ENCODE measurements at regions not wholly inside any gene's neighbourhood (a gene's known extent, or its start where the extent isn't known, plus 50 kb on each side); places are given as distances from the start of the nearest gene placed in this dataset.

GRCh38 chr1:13878021-13878420 is 178.0 kb downstream of the PRDM2 start:
- no peak overlapping the region for H2AFZ ChIP-seq (ENCODE audit: low read length)
- DNase-seq (ENCODE audit: low spot score) (no peak), FAIRE-seq (no peak), ATAC-seq (no peak)
- H3K27me3 ChIP-seq (ENCODE audit: control insufficient read depth in 1 of 2, insufficient read depth in 2 of 2, low read length in 2 of 2) = peaks cover 0 to 10% of the 10 kb centered on the region in 2 experiments; a peak in 1 of 5 replicates
- H4K20me1 ChIP-seq (ENCODE audit: insufficient read depth, low read length) = no peaks in the 10 kb centered on the region
- TF ChIP-seq CREB1 (IDR thresholded peaks at IDR 0.05) (peak; percentile 83), CREB1 (CRISPR knock-in tag; IDR thresholded peaks at IDR 0.05) (no peak), SKIL (CRISPR knock-in tag; IDR thresholded peaks at IDR 0.05; ENCODE audit: borderline replicate concordance) (no peak)
- no peaks in the 10 kb centered on the region for H3K79me2 ChIP-seq (ENCODE audit: insufficient read depth, low read length)
- in situ Hi-C loops (cut with HindIII; ENCODE audit: extremely low pct_ligation_motif_present, low pct_unique_long_range_greater_than_20kb) = no loop called here
- ChIA-PET CTCF (ENCODE audit: low intra/inter-chr PET ratio, low total read pairs) (no interaction called here), POLR2A (no interaction called here)
- H3K4me1 ChIP-seq (ENCODE audit: insufficient read depth, low read length) = no peaks in the 10 kb centered on the region
- H3K4me2 ChIP-seq (ENCODE audit: low read depth, low read length) = no peak overlapping the region
- no peaks in the 10 kb centered on the region for H3K36me3 ChIP-seq (replicated peaks in 1 of 2; ENCODE audit: control insufficient read depth in 1 of 2, insufficient read depth in 2 of 2, low read length in 2 of 2)
- intact Hi-C loops (cut with micrococcal nuclease; ENCODE audit: unreplicated experiment) = no loop called here
- H3K4me3 ChIP-seq (replicated peaks in 1 of 3; ENCODE audit: insufficient read depth in 1 of 3, low read depth in 2 of 3, low read length in 3 of 3) = no peak overlapping the region
- no peak overlapping the region for H3K27ac ChIP-seq (ENCODE audit: extremely low read length, insufficient read depth, low read length)
- BruUV-seq (replicated peaks) = no TSS peak
- 4% methylated on average over 7 of the region's 7 CpGs for WGBS (ENCODE audit: low lambda C conversion rate)
- H3K9me3 ChIP-seq (ENCODE audit: low read length) = no peaks in the 10 kb centered on the region
- H3K9ac ChIP-seq (ENCODE audit: insufficient read depth, low read depth, low read length) = no peak overlapping the region

GRCh38 chr1:13878451-13878850 is 178.5 kb downstream of the PRDM2 start:
- H3K79me2 ChIP-seq (ENCODE audit: insufficient read depth, low read length) = no peaks in the 10 kb centered on the region
- no peak overlapping the region for H3K27ac ChIP-seq (ENCODE audit: extremely low read length, insufficient read depth, low read length)
- peaks cover 0 to 10% of the 10 kb centered on the region in 2 experiments; a peak in 1 of 5 replicates for H3K27me3 ChIP-seq (ENCODE audit: control insufficient read depth in 1 of 2, insufficient read depth in 2 of 2, low read length in 2 of 2)
- no peak for ATAC-seq
- H3K4me2 ChIP-seq (ENCODE audit: low read depth, low read length) = no peak overlapping the region
- H2AFZ ChIP-seq (ENCODE audit: low read length) = no peak overlapping the region
- ChIA-PET POLR2A (no interaction called here), CTCF (ENCODE audit: low intra/inter-chr PET ratio, low total read pairs) (no interaction called here)
- no peak for FAIRE-seq
- no TSS peak for BruUV-seq (replicated peaks)
- no peaks in the 10 kb centered on the region for H3K36me3 ChIP-seq (replicated peaks in 1 of 2; ENCODE audit: control insufficient read depth in 1 of 2, insufficient read depth in 2 of 2, low read length in 2 of 2)
- H3K9ac ChIP-seq (ENCODE audit: insufficient read depth, low read depth, low read length) = no peak overlapping the region
- intact Hi-C loops (cut with micrococcal nuclease; ENCODE audit: unreplicated experiment) (no loop called here), in situ Hi-C loops (cut with HindIII; ENCODE audit: extremely low pct_ligation_motif_present, low pct_unique_long_range_greater_than_20kb) (no loop called here)
- WGBS (ENCODE audit: low lambda C conversion rate) = 25% methylated on average over 3 of the region's 9 CpGs
- no peaks in the 10 kb centered on the region for H3K9me3 ChIP-seq (ENCODE audit: low read length)
- no peak overlapping the region for H3K4me3 ChIP-seq (replicated peaks in 1 of 3; ENCODE audit: insufficient read depth in 1 of 3, low read depth in 2 of 3, low read length in 3 of 3)
- no peaks in the 10 kb centered on the region for H3K4me1 ChIP-seq (ENCODE audit: insufficient read depth, low read length)
- no peaks in the 10 kb centered on the region for H4K20me1 ChIP-seq (ENCODE audit: insufficient read depth, low read length)
- DNase-seq (ENCODE audit: low spot score) = no peak
- TF ChIP-seq ZSCAN29 (CRISPR knock-in tag; conservative IDR thresholded peaks at IDR 0.05) (no peak), EHMT2 (IDR thresholded peaks at IDR 0.05; ENCODE audit: borderline replicate concordance, low read depth, low read length) (no peak)
